ENCODE measurements at regions not wholly inside any gene's neighbourhood (a gene's known extent, or its start where the extent isn't known, plus 50 kb on each side); places are given as distances from the start of the nearest gene placed in this dataset.

- no peak overlapping the region for H2AFZ ChIP-seq (ENCODE audit: low read depth, low read length)
- H3K4me2 ChIP-seq (ENCODE audit: low read length): no peak overlapping the region
- H3K4me1 ChIP-seq (ENCODE audit: low read length): no peaks in the 10 kb centered on the region
- H3K9me3 ChIP-seq (ENCODE audit: insufficient read depth, low read length): no peaks in the 10 kb centered on the region
- H3K79me2 ChIP-seq (ENCODE audit: low read length): no peaks in the 10 kb centered on the region
- H3K9ac ChIP-seq (ENCODE audit: low read length): no peak overlapping the region
- no peaks in the 10 kb centered on the region for H3K27me3 ChIP-seq (ENCODE audit: low read depth, low read length)
- no peak overlapping the region for H3K4me3 ChIP-seq (ENCODE audit: low read length)
- TF ChIP-seq CTCF (IDR thresholded peaks at IDR 0.05; ENCODE audit: low read depth, low read length): no peak
- no peak for TF ChIP-seq EZH2phosphoT487 (IDR thresholded peaks at IDR 0.05; ENCODE audit: low read depth)
- no peaks in the 10 kb centered on the region for H4K20me1 ChIP-seq (ENCODE audit: insufficient read depth, low read length)
- no peaks in the 10 kb centered on the region for H3K36me3 ChIP-seq (replicated peaks; ENCODE audit: low read depth, low read length)
- H3K27ac ChIP-seq (ENCODE audit: low read length): no peak overlapping the region
These were observed 853.8 kb downstream of the IGSF11 start for GRCh38 chr3:118180853-118181252.

GRCh38 chr3:118181274-118181673, 853.4 kb downstream of the IGSF11 start:
- no peak overlapping the region for H2AFZ ChIP-seq (ENCODE audit: low read depth, low read length)
- TF ChIP-seq CTCF (IDR thresholded peaks at IDR 0.05; ENCODE audit: low read depth, low read length) (no peak), EZH2phosphoT487 (IDR thresholded peaks at IDR 0.05; ENCODE audit: low read depth) (no peak)
- no peaks in the 10 kb centered on the region for H3K36me3 ChIP-seq (replicated peaks; ENCODE audit: low read depth, low read length)
- H3K27ac ChIP-seq (ENCODE audit: low read length): no peak overlapping the region
- no peaks in the 10 kb centered on the region for H3K4me1 ChIP-seq (ENCODE audit: low read length)
- H3K27me3 ChIP-seq (ENCODE audit: low read depth, low read length): no peaks in the 10 kb centered on the region
- no peak overlapping the region for H3K4me3 ChIP-seq (ENCODE audit: low read length)
- H3K4me2 ChIP-seq (ENCODE audit: low read length): no peak overlapping the region
- H4K20me1 ChIP-seq (ENCODE audit: insufficient read depth, low read length): no peaks in the 10 kb centered on the region
- no peak overlapping the region for H3K9ac ChIP-seq (ENCODE audit: low read length)
- H3K9me3 ChIP-seq (ENCODE audit: insufficient read depth, low read length): no peaks in the 10 kb centered on the region
- no peaks in the 10 kb centered on the region for H3K79me2 ChIP-seq (ENCODE audit: low read length)

GRCh38 chr3:118186051-118186450, 848.6 kb downstream of the IGSF11 start:
- Histone ChIP-seq H3K79me2 (ENCODE audit: low read length) (no peaks in the 10 kb centered on the region), H3K4me1 (ENCODE audit: low read length) (no peaks in the 10 kb centered on the region), H3K36me3 (replicated peaks; ENCODE audit: low read depth, low read length) (no peaks in the 10 kb centered on the region), H3K9ac (ENCODE audit: low read length) (no peak overlapping the region), H2AFZ (ENCODE audit: low read depth, low read length) (0 out of 2 replicates have a peak overlapping the region, but pooled peaks have one; percentile 31), H3K27ac (ENCODE audit: low read length) (no peak overlapping the region), H4K20me1 (ENCODE audit: insufficient read depth, low read length) (no peaks in the 10 kb centered on the region), H3K9me3 (ENCODE audit: insufficient read depth, low read length) (no peaks in the 10 kb centered on the region), H3K4me3 (ENCODE audit: low read length) (no peak overlapping the region), H3K4me2 (ENCODE audit: low read length) (no peak overlapping the region), H3K27me3 (ENCODE audit: low read depth, low read length) (no peaks in the 10 kb centered on the region)
- no peak for TF ChIP-seq EZH2phosphoT487 (IDR thresholded peaks at IDR 0.05; ENCODE audit: low read depth)
- TF ChIP-seq CTCF (IDR thresholded peaks at IDR 0.05; ENCODE audit: low read depth, low read length): no peak

GRCh38 chr3:118187221-118187620, 847.4 kb downstream of the IGSF11 start:
- Histone ChIP-seq H4K20me1 (ENCODE audit: insufficient read depth, low read length) (no peaks in the 10 kb centered on the region), H3K4me3 (ENCODE audit: low read length) (no peak overlapping the region), H3K79me2 (ENCODE audit: low read length) (no peaks in the 10 kb centered on the region), H3K9ac (ENCODE audit: low read length) (no peak overlapping the region), H3K36me3 (replicated peaks; ENCODE audit: low read depth, low read length) (no peaks in the 10 kb centered on the region), H3K27ac (ENCODE audit: low read length) (no peak overlapping the region), H3K27me3 (ENCODE audit: low read depth, low read length) (no peaks in the 10 kb centered on the region), H2AFZ (ENCODE audit: low read depth, low read length) (no peak overlapping the region), H3K9me3 (ENCODE audit: insufficient read depth, low read length) (no peaks in the 10 kb centered on the region), H3K4me1 (ENCODE audit: low read length) (no peaks in the 10 kb centered on the region), H3K4me2 (ENCODE audit: low read length) (no peak overlapping the region)
- TF ChIP-seq EZH2phosphoT487 (IDR thresholded peaks at IDR 0.05; ENCODE audit: low read depth): no peak
- TF ChIP-seq CTCF (IDR thresholded peaks at IDR 0.05; ENCODE audit: low read depth, low read length): no peak

All from OCI-LY3 (cell line).